NCI-H1092 (cell line): ENCODE measurements at regions not wholly inside any gene's neighbourhood (a gene's known extent, or its start where the extent isn't known, plus 50 kb on each side); places are given as distances from the start of the nearest gene placed in this dataset.
"Not testable (repeated sequence)": the region's sequence is repeated elsewhere in the genome, so short reads cannot be mapped to it uniquely, and the experiment has no call there.

Source experiments
- DNase-seq: peaks from one replicate; lab custom pipeline; 2025; lab: John Stamatoyannopoulos, UW

GRCh38 chr6:141969768-141970415 is 162.8 kb upstream of the GJE1 start:
- DNase-seq: not testable (repeated sequence)

- no peak for DNase-seq
These were observed 163.5 kb upstream of the GJE1 start for GRCh38 chr6:141969201-141969600.

GRCh38 chr6:141968632-141969031 is 164.1 kb upstream of the GJE1 start:
- DNase-seq: no peak

GRCh38 chr6:141965016-141965545 is 167.6 kb upstream of the GJE1 start:
- no peak for DNase-seq

- no peak for DNase-seq
These were observed 169.0 kb upstream of the GJE1 start for GRCh38 chr6:141963543-141964295.

GRCh38 chr6:141957271-141957670 is 175.5 kb upstream of the GJE1 start:
- no peak for DNase-seq

- DNase-seq: no peak
These were observed 175.9 kb upstream of the GJE1 start for GRCh38 chr6:141956868-141957267.

- DNase-seq: no peak
These were observed 176.5 kb upstream of the GJE1 start for GRCh38 chr6:141956046-141956761.

GRCh38 chr6:141953072-141953471 is 179.7 kb upstream of the GJE1 start:
- DNase-seq: no peak

- no peak for DNase-seq
These were observed 186.2 kb upstream of the GJE1 start for GRCh38 chr6:141946502-141946901.

GRCh38 chr6:141938664-141939063 is 194.1 kb upstream of the GJE1 start:
- no peak for DNase-seq

- no peak for DNase-seq
These were observed 200.0 kb upstream of the GJE1 start for GRCh38 chr6:141932685-141933084.

GRCh38 chr6:141926200-141926900 is 206.4 kb upstream of the GJE1 start:
- DNase-seq: not testable (repeated sequence)

- DNase-seq: no peak
These were observed 207.7 kb upstream of the GJE1 start for GRCh38 chr6:141925001-141925400.

- no peak for DNase-seq
These were observed 209.8 kb upstream of the GJE1 start for GRCh38 chr6:141922898-141923297.

- DNase-seq: not testable (repeated sequence)
These were observed 215.8 kb upstream of the GJE1 start for GRCh38 chr6:141916682-141917505.

GRCh38 chr6:141914646-141915045 is 218.1 kb upstream of the GJE1 start:
- no peak for DNase-seq

GRCh38 chr6:141906569-141907080 is 226.1 kb upstream of the GJE1 start:
- DNase-seq: no peak

- no peak for DNase-seq
These were observed 242.1 kb upstream of the GJE1 start for GRCh38 chr6:141890661-141891060.

GRCh38 chr6:141884850-141885249 is 247.9 kb upstream of the GJE1 start:
- no peak for DNase-seq

GRCh38 chr6:141878686-141879085 is 254.0 kb upstream of the GJE1 start:
- DNase-seq: no peak
